GM19452 (cell line): ENCODE measurements at regions not wholly inside any gene's neighbourhood (a gene's known extent, or its start where the extent isn't known, plus 50 kb on each side); places are given as distances from the start of the nearest gene placed in this dataset.

Experiments
- ATAC-seq: cut with Tn5 transposase; IDR thresholded peaks from one replicate; pipeline ENCODE4 v1.9.1; 2021; ENCODE audit not compliant: unreplicated experiment

- ATAC-seq = no peak
These were observed 715.6 kb downstream of the QKI start for GRCh38 chr6:164130151-164130550.

- no peak for ATAC-seq
These were observed 714.7 kb downstream of the QKI start for GRCh38 chr6:164129218-164129617.

DNA sequence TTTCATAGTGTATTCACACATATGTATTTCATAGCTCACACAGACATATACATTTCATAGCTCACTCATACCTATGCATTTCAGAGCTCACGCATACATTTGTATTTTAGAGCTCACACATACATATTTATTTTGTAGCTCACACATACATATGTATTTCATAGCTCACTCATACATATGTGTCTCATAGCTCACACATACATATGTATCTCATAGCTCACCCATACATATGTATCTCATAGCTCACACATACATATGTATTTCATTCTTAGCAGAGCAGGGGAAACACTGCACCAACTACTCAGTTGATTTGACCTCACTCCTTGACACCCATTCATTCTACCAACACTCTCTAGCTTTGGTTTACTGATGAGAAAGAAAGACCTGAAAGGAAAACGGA, 713.6 kb downstream of the QKI start:
- ATAC-seq = no peak

DNA sequence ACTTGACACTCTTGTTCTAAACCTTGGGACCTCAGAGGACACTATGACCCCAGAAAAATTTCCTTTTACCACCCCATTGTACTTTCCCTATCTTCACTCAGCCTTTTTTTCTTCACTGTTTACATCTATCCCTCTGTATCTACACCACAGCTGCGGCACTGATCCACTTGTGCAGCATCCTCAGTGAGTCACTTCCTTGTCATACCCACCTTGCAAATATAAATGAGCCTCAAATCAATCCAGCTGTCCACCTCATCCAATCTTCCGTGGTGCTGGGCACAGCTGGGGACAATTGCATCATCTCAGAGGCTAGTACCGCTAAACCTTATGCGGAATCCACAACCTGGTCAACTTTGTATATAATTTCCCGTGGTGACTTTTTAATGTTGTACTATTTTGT, 710.5 kb downstream of the QKI start:
- ATAC-seq = no peak

GRCh38 chr6:164124473-164124872, 710.0 kb downstream of the QKI start:
- no peak for ATAC-seq

GRCh38 chr6:164122109-164122508, 707.6 kb downstream of the QKI start:
- ATAC-seq = no peak

- no peak for ATAC-seq
These were observed 707.0 kb downstream of the QKI start for GRCh38 chr6:164121527-164121926.

GRCh38 chr6:164114651-164115050, 700.1 kb downstream of the QKI start:
- no peak for ATAC-seq

- no peak for ATAC-seq
These were observed 699.5 kb downstream of the QKI start for GRCh38 chr6:164114051-164114450.

GRCh38 chr6:164113637-164114036, 699.1 kb downstream of the QKI start:
- no peak for ATAC-seq

DNA sequence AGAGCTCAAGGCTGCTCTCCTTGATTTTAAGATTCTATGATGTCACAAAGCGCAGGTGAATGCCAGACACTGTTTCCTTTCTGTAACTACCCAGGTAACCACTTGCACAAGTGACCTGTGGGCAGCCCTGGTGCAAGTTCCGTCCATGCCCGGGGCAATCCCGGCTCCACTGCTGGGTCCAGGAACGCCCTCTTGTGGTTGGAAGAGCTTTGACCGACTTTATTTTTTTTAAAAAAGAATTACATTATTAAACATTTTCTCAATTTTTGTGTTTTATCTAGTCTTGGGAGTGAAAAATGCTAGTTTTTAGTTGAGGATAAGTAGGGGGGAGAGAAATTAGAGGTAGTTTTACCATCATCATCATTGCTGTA, 695.2 kb downstream of the QKI start:
- ATAC-seq = no peak

- no peak for ATAC-seq
These were observed 694.6 kb downstream of the QKI start for GRCh38 chr6:164108869-164109769.

DNA sequence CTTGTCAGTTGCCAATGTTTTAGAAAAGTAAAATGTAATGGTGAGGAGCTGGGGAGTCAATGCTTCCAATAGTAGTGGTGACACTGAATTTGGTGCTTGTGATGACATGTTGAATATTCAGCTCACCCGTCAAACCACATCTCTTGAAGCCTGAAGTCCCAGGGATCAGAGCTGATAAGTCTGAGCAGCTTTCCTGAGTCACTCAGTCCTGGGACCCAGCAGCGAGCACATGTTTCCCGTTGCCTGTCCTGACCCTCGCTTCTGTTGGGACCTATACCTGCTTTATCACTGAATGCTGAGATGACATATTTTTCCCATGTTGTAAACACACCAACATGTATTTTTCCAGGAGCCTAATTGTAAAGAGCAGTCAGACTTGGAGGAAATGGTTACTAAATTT, 693.6 kb downstream of the QKI start:
- ATAC-seq = no peak

- no peak for ATAC-seq
These were observed 692.9 kb downstream of the QKI start for GRCh38 chr6:164107297-164107995.

- ATAC-seq = no peak
These were observed 691.8 kb downstream of the QKI start for GRCh38 chr6:164106345-164106769.

DNA sequence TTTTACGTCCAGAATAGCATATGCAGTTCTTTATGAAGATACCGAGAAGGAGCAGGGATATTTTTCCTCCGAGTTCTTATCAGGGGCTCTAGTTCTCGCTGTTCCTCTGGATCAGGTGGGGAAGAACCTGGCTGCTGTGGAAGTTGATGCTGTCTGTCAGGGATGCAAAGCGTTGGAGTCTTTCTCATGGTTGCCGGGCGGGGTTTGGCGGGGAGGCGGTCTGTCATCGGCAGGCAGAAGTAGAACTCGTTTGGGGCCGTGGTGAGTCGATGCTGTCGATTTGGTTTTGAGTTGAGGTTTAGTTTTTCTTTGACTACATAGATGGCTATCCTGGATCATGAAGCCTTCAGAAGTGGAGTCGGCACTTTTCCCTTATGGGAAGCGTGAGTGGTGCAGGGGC, 691.2 kb downstream of the QKI start:
- ATAC-seq = no peak

DNA sequence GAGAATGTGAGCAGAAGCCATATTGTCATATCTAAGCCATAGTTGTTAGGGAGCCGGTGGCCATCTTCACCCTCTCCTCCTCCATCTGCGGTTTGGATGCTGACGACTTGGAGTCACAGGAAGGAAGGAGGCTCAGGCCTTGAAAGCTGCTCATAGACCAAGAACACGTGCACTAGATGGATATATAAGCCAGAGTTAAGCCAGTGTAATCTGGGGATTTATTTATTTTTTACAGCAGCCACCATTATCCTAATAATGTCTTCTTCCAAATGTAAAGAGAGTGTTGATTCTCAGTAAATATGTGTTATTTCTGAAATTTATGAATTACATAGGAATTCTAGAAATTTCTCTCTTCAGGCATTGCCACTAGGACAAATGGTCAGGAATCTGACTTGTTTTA, 689.9 kb downstream of the QKI start:
- ATAC-seq = no peak

- ATAC-seq = no peak
These were observed 688.2 kb downstream of the QKI start for GRCh38 chr6:164102693-164103092.

- no peak for ATAC-seq
These were observed 687.3 kb downstream of the QKI start for GRCh38 chr6:164101859-164102258.

GRCh38 chr6:164099269-164099865, 684.8 kb downstream of the QKI start:
- no peak for ATAC-seq

DNA sequence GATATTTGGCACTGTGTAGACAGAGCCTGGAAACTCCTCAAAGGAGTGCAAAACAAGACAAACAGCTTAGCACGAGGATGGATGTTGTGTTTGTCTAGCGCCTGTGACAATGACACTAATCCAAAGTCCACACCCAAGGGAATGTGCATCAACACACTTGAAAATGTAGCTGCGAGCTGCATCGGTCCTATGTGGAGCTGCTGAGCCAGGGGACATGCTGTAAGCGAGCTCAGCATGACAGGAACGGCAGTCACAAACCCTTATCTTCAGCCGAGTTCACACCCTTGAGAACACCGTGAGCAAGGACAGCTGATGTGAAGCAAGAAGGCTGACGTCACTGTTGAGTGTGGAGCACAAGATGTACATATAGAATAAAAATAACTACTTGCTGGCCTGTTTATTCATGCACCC, 684.3 kb downstream of the QKI start:
- no peak for ATAC-seq
